ENCODE measurements at regions not wholly inside any gene's neighbourhood (a gene's known extent, or its start where the extent isn't known, plus 50 kb on each side); places are given as distances from the start of the nearest gene placed in this dataset.
A peak's percentile ranks its signal among the peaks of the same experiment; 100 is the strongest.

- H2AK5ac ChIP-seq (ENCODE audit: low read length), result no peak overlapping the region
- no peaks in the 10 kb centered on the region for H3K79me1 ChIP-seq (ENCODE audit: low read length)
- no peaks in the 10 kb centered on the region for H3K4me1 ChIP-seq (ENCODE audit: control insufficient read depth in 1 of 2, insufficient read depth in 2 of 2, low read length in 2 of 2)
- H3K4me2 ChIP-seq (ENCODE audit: low read length), result no peak overlapping the region
- H3K27me3 ChIP-seq (ENCODE audit: insufficient read depth, low read length), result no peaks in the 10 kb centered on the region
- no peak overlapping the region for H4K91ac ChIP-seq (ENCODE audit: low read depth, low read length)
- no peak overlapping the region for H4K8ac ChIP-seq (ENCODE audit: low read depth, low read length)
- no peak overlapping the region for H2BK5ac ChIP-seq (ENCODE audit: low read depth, low read length, poor library complexity)
- no peak overlapping the region for H2BK12ac ChIP-seq (ENCODE audit: low read length)
- no peak overlapping the region for H3K4ac ChIP-seq (ENCODE audit: low read depth, low read length)
- H3K36me3 ChIP-seq (ENCODE audit: control insufficient read depth in 1 of 2, insufficient read depth in 2 of 2, low read length in 2 of 2), result no peaks in the 10 kb centered on the region
- no peak overlapping the region for H3K9ac ChIP-seq (ENCODE audit: low read length)
- no peak overlapping the region for H2AFZ ChIP-seq (ENCODE audit: insufficient read depth, low read length, poor library complexity)
- no peaks in the 10 kb centered on the region for H3K79me2 ChIP-seq (ENCODE audit: control insufficient read depth, insufficient read depth, low read length, poor library complexity)
- WGBS (ENCODE audit: extremely low coverage, insufficient coverage, insufficient read length), result no CpG with 5 or more reads among the region's 1 CpG
- no peak overlapping the region for H2BK120ac ChIP-seq (ENCODE audit: insufficient read depth, low read length, poor library complexity)
- no peak overlapping the region for H4K12ac ChIP-seq (ENCODE audit: low read depth, low read length)
- no peaks in the 10 kb centered on the region for H3K9me3 ChIP-seq (ENCODE audit: insufficient read depth, low read depth, low read length)
- no peak overlapping the region for H3K4me3 ChIP-seq (ENCODE audit: low read depth, low read length)
- no peak overlapping the region for H3K27ac ChIP-seq (ENCODE audit: low read depth, low read length)
- no peak overlapping the region for H3K23ac ChIP-seq (ENCODE audit: low read length)
- no peak overlapping the region for H3K14ac ChIP-seq (ENCODE audit: low read length)
- H3K18ac ChIP-seq (ENCODE audit: low read length), result no peak overlapping the region
- no peak for DNase-seq
Observed at GRCh38 chr11:121839781-121840180, 276.2 kb downstream of the BLID start.

- Histone ChIP-seq H4K8ac (ENCODE audit: low read depth, low read length) (no peak overlapping the region), H2BK5ac (ENCODE audit: low read depth, low read length, poor library complexity) (no peak overlapping the region), H3K14ac (ENCODE audit: low read length) (no peak overlapping the region), H3K9me3 (ENCODE audit: insufficient read depth, low read depth, low read length) (no peaks in the 10 kb centered on the region), H4K12ac (ENCODE audit: low read depth, low read length) (no peak overlapping the region), H2AFZ (ENCODE audit: insufficient read depth, low read length, poor library complexity) (no peak overlapping the region), H3K4me2 (ENCODE audit: low read length) (no peak overlapping the region), H3K18ac (ENCODE audit: low read length) (no peak overlapping the region), H3K23ac (ENCODE audit: low read length) (no peak overlapping the region), H3K79me2 (ENCODE audit: control insufficient read depth, insufficient read depth, low read length, poor library complexity) (no peaks in the 10 kb centered on the region), H3K4ac (ENCODE audit: low read depth, low read length) (no peak overlapping the region), H3K9ac (ENCODE audit: low read length) (no peak overlapping the region), H2BK12ac (ENCODE audit: low read length) (no peak overlapping the region), H3K27me3 (ENCODE audit: insufficient read depth, low read length) (no peaks in the 10 kb centered on the region), H3K4me1 (ENCODE audit: control insufficient read depth in 1 of 2, insufficient read depth in 2 of 2, low read length in 2 of 2) (no peaks in the 10 kb centered on the region), H3K4me3 (ENCODE audit: low read depth, low read length) (no peak overlapping the region), H3K36me3 (ENCODE audit: control insufficient read depth in 1 of 2, insufficient read depth in 2 of 2, low read length in 2 of 2) (no peaks in the 10 kb centered on the region), H2AK5ac (ENCODE audit: low read length) (no peak overlapping the region), H4K91ac (ENCODE audit: low read depth, low read length) (no peak overlapping the region), H3K27ac (ENCODE audit: low read depth, low read length) (no peak overlapping the region), H2BK120ac (ENCODE audit: insufficient read depth, low read length, poor library complexity) (no peak overlapping the region), H3K79me1 (ENCODE audit: low read length) (no peaks in the 10 kb centered on the region)
- no peak for DNase-seq
- no CpG with 5 or more reads among the region's 1 CpG for WGBS (ENCODE audit: extremely low coverage, insufficient coverage, insufficient read length)
Observed at GRCh38 chr11:121838571-121838970, 277.4 kb downstream of the BLID start.

- H2BK5ac ChIP-seq (ENCODE audit: low read depth, low read length, poor library complexity), result no peak overlapping the region
- no peaks in the 10 kb centered on the region for H3K27me3 ChIP-seq (ENCODE audit: insufficient read depth, low read length)
- no peak overlapping the region for H3K4me3 ChIP-seq (ENCODE audit: low read depth, low read length)
- no peak overlapping the region for H2BK120ac ChIP-seq (ENCODE audit: insufficient read depth, low read length, poor library complexity)
- no peak overlapping the region for H2AFZ ChIP-seq (ENCODE audit: insufficient read depth, low read length, poor library complexity)
- H4K12ac ChIP-seq (ENCODE audit: low read depth, low read length), result no peak overlapping the region
- H2BK12ac ChIP-seq (ENCODE audit: low read length), result no peak overlapping the region
- H2AK5ac ChIP-seq (ENCODE audit: low read length), result no peak overlapping the region
- H4K91ac ChIP-seq (ENCODE audit: low read depth, low read length), result no peak overlapping the region
- no peak overlapping the region for H3K4ac ChIP-seq (ENCODE audit: low read depth, low read length)
- no peak overlapping the region for H3K23ac ChIP-seq (ENCODE audit: low read length)
- no peak overlapping the region for H3K27ac ChIP-seq (ENCODE audit: low read depth, low read length)
- H3K4me2 ChIP-seq (ENCODE audit: low read length), result no peak overlapping the region
- no peak overlapping the region for H3K9ac ChIP-seq (ENCODE audit: low read length)
- H3K79me2 ChIP-seq (ENCODE audit: control insufficient read depth, insufficient read depth, low read length, poor library complexity), result no peaks in the 10 kb centered on the region
- no peak for DNase-seq
- H4K8ac ChIP-seq (ENCODE audit: low read depth, low read length), result no peak overlapping the region
- no peak overlapping the region for H3K14ac ChIP-seq (ENCODE audit: low read length)
- no peak overlapping the region for H3K18ac ChIP-seq (ENCODE audit: low read length)
- no peaks in the 10 kb centered on the region for H3K4me1 ChIP-seq (ENCODE audit: control insufficient read depth in 1 of 2, insufficient read depth in 2 of 2, low read length in 2 of 2)
- peaks cover 0 to 2% of the 10 kb centered on the region in 2 experiments for H3K36me3 ChIP-seq (ENCODE audit: control insufficient read depth in 1 of 2, insufficient read depth in 2 of 2, low read length in 2 of 2)
- H3K9me3 ChIP-seq (ENCODE audit: insufficient read depth, low read depth, low read length), result no peaks in the 10 kb centered on the region
- H3K79me1 ChIP-seq (ENCODE audit: low read length), result no peaks in the 10 kb centered on the region
Observed at GRCh38 chr11:121833970-121834369, 282.0 kb downstream of the BLID start.

GRCh38 chr11:121829159-121829643 lies 286.8 kb downstream of the BLID start:
- no peak overlapping the region for H3K4me3 ChIP-seq (ENCODE audit: low read depth, low read length)

More at GRCh38 chr11:121829159-121829643, 286.8 kb downstream of the BLID start:
- Histone ChIP-seq H2BK120ac (ENCODE audit: insufficient read depth, low read length, poor library complexity) (no peak overlapping the region), H3K36me3 (ENCODE audit: control insufficient read depth in 1 of 2, insufficient read depth in 2 of 2, low read length in 2 of 2) (peaks cover 0 to 2% of the 10 kb centered on the region in 2 experiments), H2AFZ (ENCODE audit: insufficient read depth, low read length, poor library complexity) (no peak overlapping the region), H3K27me3 (ENCODE audit: insufficient read depth, low read length) (no peaks in the 10 kb centered on the region), H3K27ac (ENCODE audit: low read depth, low read length) (no peak overlapping the region), H3K14ac (ENCODE audit: low read length) (no peak overlapping the region), H3K9ac (ENCODE audit: low read length) (no peak overlapping the region), H3K4ac (ENCODE audit: low read depth, low read length) (no peak overlapping the region), H2BK12ac (ENCODE audit: low read length) (no peak overlapping the region), H2AK5ac (ENCODE audit: low read length) (no peak overlapping the region), H3K9me3 (ENCODE audit: insufficient read depth, low read depth, low read length) (no peaks in the 10 kb centered on the region), H3K79me2 (ENCODE audit: control insufficient read depth, insufficient read depth, low read length, poor library complexity) (no peaks in the 10 kb centered on the region), H4K8ac (ENCODE audit: low read depth, low read length) (no peak overlapping the region), H4K12ac (ENCODE audit: low read depth, low read length) (no peak overlapping the region), H2BK5ac (ENCODE audit: low read depth, low read length, poor library complexity) (no peak overlapping the region), H3K18ac (ENCODE audit: low read length) (no peak overlapping the region), H3K23ac (ENCODE audit: low read length) (no peak overlapping the region), H3K4me1 (ENCODE audit: control insufficient read depth in 1 of 2, insufficient read depth in 2 of 2, low read length in 2 of 2) (no peaks in the 10 kb centered on the region), H4K91ac (ENCODE audit: low read depth, low read length) (no peak overlapping the region), H3K4me2 (ENCODE audit: low read length) (no peak overlapping the region), H3K79me1 (ENCODE audit: low read length) (no peaks in the 10 kb centered on the region)
- peak in 1 of 2 donors; percentile 1 for DNase-seq
- WGBS (ENCODE audit: extremely low coverage, insufficient coverage, insufficient read length), result no CpG with 5 or more reads among the region's 2 CpGs
